CD8-positive, alpha-beta memory T cell (primary cell): ENCODE measurements at regions not wholly inside any gene's neighbourhood (a gene's known extent, or its start where the extent isn't known, plus 50 kb on each side); places are given as distances from the start of the nearest gene placed in this dataset.

Experiments
- CTCF ChIA-PET: fragments of 350-600 bp; sonication (Branson Sonifier 250); formaldehyde crosslinking; loops from one replicate; lab custom pipeline; 2021; ENCODE audit warnings: antibody characterized with exemption; lab: Charles Lee
- POLR2A ChIA-PET: fragments of 350-600 bp; sonication (Branson Sonifier 250); formaldehyde crosslinking; loops from one replicate; lab custom pipeline; 2021; ENCODE audit warnings: antibody characterized with exemption; lab: Charles Lee
- DNase-seq, 5 donors: peaks; one replicate each; pipeline versions ENCODE4 v3.0.0 to v3.0.0-alpha.2; 2020 to 2022; ENCODE audit warnings: mixed read lengths in 1 of 5
- H3K27ac ChIP-seq: one replicate; pipeline ENCODE4 v1.7.0; 2013; ENCODE audit warnings: low read depth, mild to moderate bottlenecking, low read length, moderate library complexity
- H3K27me3 ChIP-seq: 2 replicates; pipeline ENCODE4 v1.7.0; 2013; ENCODE audit warnings: low read length, mild to moderate bottlenecking; ENCODE audit not compliant: insufficient read depth, poor library complexity, severe bottlenecking
- H3K36me3 ChIP-seq: 2 replicates; pipeline ENCODE4 v1.7.0; 2013; ENCODE audit warnings: mild to moderate bottlenecking, low read length, moderate library complexity; ENCODE audit not compliant: insufficient read depth
- H3K4me1 ChIP-seq: 2 replicates; pipeline ENCODE4 v1.7.0; 2013; ENCODE audit warnings: mild to moderate bottlenecking, low read length, moderate library complexity; ENCODE audit not compliant: insufficient read depth
- H3K4me3 ChIP-seq: 2 replicates; pipeline ENCODE4 v1.7.0; 2013; ENCODE audit warnings: mild to moderate bottlenecking, low read length
- H3K9me3 ChIP-seq: 2 replicates; pipeline ENCODE4 v1.7.0; 2013; ENCODE audit warnings: mild to moderate bottlenecking, low read length
- H3K27ac Mint-ChIP-seq, 8 donors: one replicate each; pipeline ENCODE4 v1.8.0; 2020 to 2021; ENCODE audit warnings: mixed read lengths in 8 of 8, mild to moderate bottlenecking in 6 of 8, inconsistent platforms in 3 of 8, moderate library complexity in 3 of 8
- H3K27me3 Mint-ChIP-seq, 2 donors: one replicate each; pipeline ENCODE4 v1.8.0; 2020 to 2021; ENCODE audit warnings: mixed read lengths in 2 of 2, mild to moderate bottlenecking in 1 of 2, moderate library complexity in 1 of 2
- H3K36me3 Mint-ChIP-seq, 3 donors: one replicate each; pipeline ENCODE4 v1.8.0; 2020 to 2021; ENCODE audit warnings: mixed read lengths in 3 of 3, inconsistent platforms in 1 of 3, mild to moderate bottlenecking in 1 of 3
- H3K4me1 Mint-ChIP-seq, 3 donors: one replicate each; pipeline ENCODE4 v1.8.0; 2020 to 2021; ENCODE audit warnings: mixed read lengths in 3 of 3, inconsistent platforms in 1 of 3, mild to moderate bottlenecking in 1 of 3
- H3K4me3 Mint-ChIP-seq, 7 donors: one replicate each; pipeline ENCODE4 v1.8.0; 2020 to 2021; ENCODE audit warnings: mixed read lengths in 7 of 7, mild to moderate bottlenecking in 6 of 7, moderate library complexity in 4 of 7, inconsistent platforms in 2 of 7
- H3K9me3 Mint-ChIP-seq, 5 donors: one replicate each; pipeline ENCODE4 v1.8.0; 2020 to 2022; ENCODE audit warnings: mixed read lengths in 5 of 5, mild to moderate bottlenecking in 3 of 5, moderate library complexity in 2 of 5, inconsistent platforms in 1 of 5

- H3K4me3 ChIP-seq, result no peak overlapping the region
- no peaks in the 10 kb centered on the region for H3K36me3 ChIP-seq
- no peaks in the 10 kb centered on the region for H3K9me3 ChIP-seq
- no peaks in the 10 kb centered on the region for H3K4me1 ChIP-seq
- Mint-ChIP-seq H3K4me1 (peaks cover 0 to 2% (median 0%) of the 10 kb centered on the region in 3 donors), H3K27ac (no peak overlapping the region), H3K4me3 (no peak overlapping the region), H3K36me3 (no peaks in the 10 kb centered on the region), H3K9me3 (peaks cover 0 to 16% (median 3%) of the 10 kb centered on the region in 5 donors), H3K27me3 (no peaks in the 10 kb centered on the region)
- ChIA-PET POLR2A (no interaction called here), CTCF (no interaction called here)
- H3K27ac ChIP-seq, result no peak overlapping the region
- no peaks in the 10 kb centered on the region for H3K27me3 ChIP-seq
- no peak for DNase-seq
Observed at GRCh38 chr16:65541646-65542045, 419.8 kb upstream of the CDH11 start.

GRCh38 chr16:65540901-65541300 lies 419.0 kb upstream of the CDH11 start:
- Histone ChIP-seq H3K36me3 (no peaks in the 10 kb centered on the region), H3K4me3 (no peak overlapping the region), H3K9me3 (no peaks in the 10 kb centered on the region), H3K27ac (no peak overlapping the region), H3K27me3 (no peaks in the 10 kb centered on the region), H3K4me1 (no peaks in the 10 kb centered on the region)
- H3K4me3 Mint-ChIP-seq, result no peak overlapping the region
- CTCF ChIA-PET, result no interaction called here
- POLR2A ChIA-PET, result no interaction called here
- H3K36me3 Mint-ChIP-seq, result no peaks in the 10 kb centered on the region
- H3K9me3 Mint-ChIP-seq, result peaks cover 0 to 12% (median 3%) of the 10 kb centered on the region in 5 donors
- H3K27me3 Mint-ChIP-seq, result no peaks in the 10 kb centered on the region
- DNase-seq, result no peak
- no peak overlapping the region for H3K27ac Mint-ChIP-seq
- H3K4me1 Mint-ChIP-seq, result peaks cover 0 to 2% (median 0%) of the 10 kb centered on the region in 3 donors

- Mint-ChIP-seq H3K27ac (no peak overlapping the region), H3K4me3 (no peak overlapping the region), H3K4me1 (peaks cover 0 to 2% (median 0%) of the 10 kb centered on the region in 3 donors), H3K9me3 (peaks cover 0 to 12% (median 6%) of the 10 kb centered on the region in 5 donors), H3K27me3 (no peaks in the 10 kb centered on the region), H3K36me3 (no peaks in the 10 kb centered on the region)
- H3K4me1 ChIP-seq, result no peaks in the 10 kb centered on the region
- ChIA-PET POLR2A (no interaction called here), CTCF (no interaction called here)
- no peaks in the 10 kb centered on the region for H3K27me3 ChIP-seq
- H3K4me3 ChIP-seq, result no peak overlapping the region
- no peak overlapping the region for H3K27ac ChIP-seq
- no peak for DNase-seq
- no peaks in the 10 kb centered on the region for H3K36me3 ChIP-seq
- no peaks in the 10 kb centered on the region for H3K9me3 ChIP-seq
Observed at GRCh38 chr16:65538976-65539375, 417.1 kb upstream of the CDH11 start.

DNA sequence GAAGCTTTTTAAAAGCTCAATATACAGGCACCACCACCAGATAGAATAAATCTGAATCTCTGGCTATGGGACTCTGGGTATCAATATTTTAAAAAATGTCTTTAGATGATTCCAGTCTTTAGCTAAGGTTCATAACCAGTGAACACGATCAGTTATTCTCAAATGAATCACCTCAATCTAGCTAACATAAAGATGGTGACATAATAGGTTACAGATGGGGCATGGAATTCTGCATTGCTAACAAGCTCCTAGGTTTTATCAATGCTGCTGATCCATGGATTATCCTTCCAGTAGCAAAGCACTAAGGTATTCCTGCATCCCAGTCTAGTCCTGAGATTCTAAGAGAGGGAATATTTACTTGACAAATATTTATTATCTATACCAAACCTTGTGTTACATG lies 415.5 kb upstream of the CDH11 start:
- Mint-ChIP-seq H3K36me3 (no peaks in the 10 kb centered on the region), H3K4me1 (peaks cover 0 to 2% (median 0%) of the 10 kb centered on the region in 3 donors), H3K4me3 (no peak overlapping the region), H3K9me3 (peaks cover 0 to 12% (median 5%) of the 10 kb centered on the region in 5 donors), H3K27ac (no peak overlapping the region), H3K27me3 (no peaks in the 10 kb centered on the region)
- no peak for DNase-seq
- H3K4me1 ChIP-seq, result no peaks in the 10 kb centered on the region
- H3K36me3 ChIP-seq, result no peaks in the 10 kb centered on the region
- H3K4me3 ChIP-seq, result no peak overlapping the region
- no peaks in the 10 kb centered on the region for H3K9me3 ChIP-seq
- CTCF ChIA-PET, result no interaction called here
- H3K27ac ChIP-seq, result no peak overlapping the region
- no peaks in the 10 kb centered on the region for H3K27me3 ChIP-seq
- POLR2A ChIA-PET, result no interaction called here

DNA sequence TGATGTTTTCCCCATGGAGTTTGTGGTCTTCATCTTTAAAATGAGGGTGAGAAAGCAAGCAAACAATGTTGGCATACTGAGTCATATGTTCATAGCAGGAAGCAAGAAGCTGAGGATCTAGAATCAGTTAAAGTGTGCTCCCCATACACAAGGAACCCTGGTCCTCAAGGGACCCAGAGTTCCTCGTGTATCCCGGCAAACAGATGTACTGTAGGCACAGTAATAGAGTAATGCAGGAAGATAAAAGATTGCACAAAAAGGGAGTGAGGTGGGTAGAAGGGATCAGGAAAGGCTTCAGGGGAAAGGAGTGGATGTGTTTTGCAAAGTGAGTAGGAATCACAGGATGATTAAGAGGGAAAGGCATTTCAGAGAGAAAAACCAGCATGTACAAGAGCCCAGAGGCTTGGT lies 412.3 kb upstream of the CDH11 start:
- no peaks in the 10 kb centered on the region for H3K9me3 ChIP-seq
- H3K4me3 Mint-ChIP-seq, result no peak overlapping the region
- no peaks in the 10 kb centered on the region for H3K4me1 ChIP-seq
- H3K4me3 ChIP-seq, result no peak overlapping the region
- H3K4me1 Mint-ChIP-seq, result peaks cover 0 to 2% (median 0%) of the 10 kb centered on the region in 3 donors
- no peak for DNase-seq
- no peaks in the 10 kb centered on the region for H3K27me3 ChIP-seq
- H3K36me3 Mint-ChIP-seq, result no peaks in the 10 kb centered on the region
- H3K9me3 Mint-ChIP-seq, result peaks cover 0 to 15% (median 3%) of the 10 kb centered on the region in 5 donors
- H3K36me3 ChIP-seq, result no peaks in the 10 kb centered on the region
- no peak overlapping the region for H3K27ac Mint-ChIP-seq
- peaks cover 0 to under 1% of the 10 kb centered on the region in 2 donors for H3K27me3 Mint-ChIP-seq
- H3K27ac ChIP-seq, result no peak overlapping the region
- POLR2A ChIA-PET, result no interaction called here
- CTCF ChIA-PET, result no interaction called here

- H3K9me3 Mint-ChIP-seq, result peaks cover 0 to 15% (median 4%) of the 10 kb centered on the region in 5 donors
- H3K4me1 Mint-ChIP-seq, result no peaks in the 10 kb centered on the region
- H3K36me3 ChIP-seq, result no peaks in the 10 kb centered on the region
- H3K27ac ChIP-seq, result no peak overlapping the region
- ChIA-PET POLR2A (no interaction called here), CTCF (no interaction called here)
- no peaks in the 10 kb centered on the region for H3K27me3 ChIP-seq
- H3K27ac Mint-ChIP-seq, result no peak overlapping the region
- peaks cover 0 to 2% of the 10 kb centered on the region in 2 donors for H3K27me3 Mint-ChIP-seq
- no peak overlapping the region for H3K4me3 ChIP-seq
- H3K36me3 Mint-ChIP-seq, result no peaks in the 10 kb centered on the region
- H3K4me3 Mint-ChIP-seq, result no peak overlapping the region
- no peak for DNase-seq
- no peaks in the 10 kb centered on the region for H3K9me3 ChIP-seq
- no peaks in the 10 kb centered on the region for H3K4me1 ChIP-seq
Observed at GRCh38 chr16:65532846-65533245, 411.0 kb upstream of the CDH11 start.

DNA sequence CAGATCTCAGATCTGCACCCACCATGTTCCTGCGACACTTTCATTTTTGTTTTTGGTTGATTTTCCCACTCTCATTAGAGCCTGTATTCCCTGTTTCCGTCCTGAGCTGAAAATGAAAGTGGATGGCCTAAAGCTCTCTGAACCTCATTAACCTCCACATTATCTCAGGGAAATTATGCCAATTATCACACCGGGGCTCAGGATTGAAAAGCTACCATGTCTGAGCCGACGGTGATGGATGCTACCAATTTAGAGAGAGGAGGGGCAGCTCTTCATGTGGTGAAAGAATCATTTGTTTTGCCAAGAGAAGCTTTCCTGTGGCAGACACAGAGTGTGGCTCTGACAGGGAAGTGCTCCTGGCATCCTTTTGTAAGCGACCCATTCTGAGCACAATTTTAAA lies 410.4 kb upstream of the CDH11 start:
- H3K27me3 Mint-ChIP-seq, result peaks cover 0 to 2% of the 10 kb centered on the region in 2 donors
- Histone ChIP-seq H3K4me1 (no peaks in the 10 kb centered on the region), H3K36me3 (no peaks in the 10 kb centered on the region), H3K27me3 (no peaks in the 10 kb centered on the region), H3K27ac (no peak overlapping the region), H3K4me3 (no peak overlapping the region), H3K9me3 (no peaks in the 10 kb centered on the region)
- ChIA-PET CTCF (no interaction called here), POLR2A (no interaction called here)
- DNase-seq, result no peak
- no peak overlapping the region for H3K4me3 Mint-ChIP-seq
- no peaks in the 10 kb centered on the region for H3K4me1 Mint-ChIP-seq
- no peaks in the 10 kb centered on the region for H3K36me3 Mint-ChIP-seq
- no peak overlapping the region for H3K27ac Mint-ChIP-seq
- H3K9me3 Mint-ChIP-seq, result peaks cover 0 to 19% (median 7%) of the 10 kb centered on the region in 5 donors

- H3K27ac Mint-ChIP-seq, result no peak overlapping the region
Observed at GRCh38 chr16:65531475-65531874, 409.6 kb upstream of the CDH11 start.

GRCh38 chr16:65525707-65526106 lies 403.8 kb upstream of the CDH11 start:
- POLR2A ChIA-PET, result no interaction called here
- no peak for DNase-seq
- H3K27ac ChIP-seq, result no peak overlapping the region
- H3K9me3 ChIP-seq, result no peaks in the 10 kb centered on the region
- Mint-ChIP-seq H3K9me3 (peaks cover 0 to 14% (median 10%) of the 10 kb centered on the region in 5 donors), H3K27me3 (peaks cover 0 to 2% of the 10 kb centered on the region in 2 donors), H3K36me3 (no peaks in the 10 kb centered on the region), H3K4me1 (no peaks in the 10 kb centered on the region), H3K4me3 (no peak overlapping the region), H3K27ac (no peak overlapping the region)
- H3K4me3 ChIP-seq, result no peak overlapping the region
- H3K36me3 ChIP-seq, result no peaks in the 10 kb centered on the region
- CTCF ChIA-PET, result no interaction called here
- no peaks in the 10 kb centered on the region for H3K4me1 ChIP-seq
- H3K27me3 ChIP-seq, result no peaks in the 10 kb centered on the region

More at GRCh38 chr16:65531475-65531874, 409.6 kb upstream of the CDH11 start:
- POLR2A ChIA-PET, result no interaction called here
- no peak for DNase-seq
- H3K4me3 Mint-ChIP-seq, result no peak overlapping the region
- Histone ChIP-seq H3K27me3 (no peaks in the 10 kb centered on the region), H3K36me3 (no peaks in the 10 kb centered on the region), H3K4me1 (no peaks in the 10 kb centered on the region), H3K4me3 (no peak overlapping the region), H3K27ac (no peak overlapping the region), H3K9me3 (no peaks in the 10 kb centered on the region)
- CTCF ChIA-PET, result no interaction called here
- peaks cover 0 to 2% of the 10 kb centered on the region in 2 donors for H3K27me3 Mint-ChIP-seq
- H3K36me3 Mint-ChIP-seq, result no peaks in the 10 kb centered on the region
- no peaks in the 10 kb centered on the region for H3K4me1 Mint-ChIP-seq
- H3K9me3 Mint-ChIP-seq, result peaks cover 0 to 23% (median 9%) of the 10 kb centered on the region in 5 donors
